Panc1 (cell line): ENCODE measurements at regions not wholly inside any gene's neighbourhood (a gene's known extent, or its start where the extent isn't known, plus 50 kb on each side); places are given as distances from the start of the nearest gene placed in this dataset.

ENCODE experiments used
- POLR2AphosphoS5 ChIP-seq: IDR thresholded peaks from 2 replicates; pipeline ENCODE4 v1.6.1; 2012; ENCODE audit warnings: mild to moderate bottlenecking, low read depth, low read length, moderate library complexity
- TCF7L2 ChIP-seq: IDR thresholded peaks from 2 replicates; pipeline ENCODE4 v1.6.1; 2011; ENCODE audit warnings: mild to moderate bottlenecking, low read depth, low read length, inconsistent platforms
- TF ChIP-seq, protein P1 (sequence below): fragments of 450-650 bp; IDR thresholded peaks from 2 replicates; pipeline ENCODE4 v1.5.1; 2017; ENCODE audit warnings: mild to moderate bottlenecking
- TF ChIP-seq, protein P2 (sequence below), 2 experiments: IDR thresholded peaks; 2 replicates each; pipeline ENCODE4 v1.6.1; 2011 to 2012; ENCODE audit warnings: low read depth in 2 of 2, control low read depth in 1 of 2, low read length in 1 of 2, mild to moderate bottlenecking in 1 of 2, moderate library complexity in 1 of 2; ENCODE audit not compliant: insufficient read depth in 1 of 2

GRCh38 chr3:156051651-156052050, 68.7 kb upstream of the KCNAB1 start:
- TF ChIP-seq, protein P1, sequence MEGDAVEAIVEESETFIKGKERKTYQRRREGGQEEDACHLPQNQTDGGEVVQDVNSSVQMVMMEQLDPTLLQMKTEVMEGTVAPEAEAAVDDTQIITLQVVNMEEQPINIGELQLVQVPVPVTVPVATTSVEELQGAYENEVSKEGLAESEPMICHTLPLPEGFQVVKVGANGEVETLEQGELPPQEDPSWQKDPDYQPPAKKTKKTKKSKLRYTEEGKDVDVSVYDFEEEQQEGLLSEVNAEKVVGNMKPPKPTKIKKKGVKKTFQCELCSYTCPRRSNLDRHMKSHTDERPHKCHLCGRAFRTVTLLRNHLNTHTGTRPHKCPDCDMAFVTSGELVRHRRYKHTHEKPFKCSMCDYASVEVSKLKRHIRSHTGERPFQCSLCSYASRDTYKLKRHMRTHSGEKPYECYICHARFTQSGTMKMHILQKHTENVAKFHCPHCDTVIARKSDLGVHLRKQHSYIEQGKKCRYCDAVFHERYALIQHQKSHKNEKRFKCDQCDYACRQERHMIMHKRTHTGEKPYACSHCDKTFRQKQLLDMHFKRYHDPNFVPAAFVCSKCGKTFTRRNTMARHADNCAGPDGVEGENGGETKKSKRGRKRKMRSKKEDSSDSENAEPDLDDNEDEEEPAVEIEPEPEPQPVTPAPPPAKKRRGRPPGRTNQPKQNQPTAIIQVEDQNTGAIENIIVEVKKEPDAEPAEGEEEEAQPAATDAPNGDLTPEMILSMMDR = no peak
- TF ChIP-seq TCF7L2 = no peak
- TF ChIP-seq, protein P2, sequence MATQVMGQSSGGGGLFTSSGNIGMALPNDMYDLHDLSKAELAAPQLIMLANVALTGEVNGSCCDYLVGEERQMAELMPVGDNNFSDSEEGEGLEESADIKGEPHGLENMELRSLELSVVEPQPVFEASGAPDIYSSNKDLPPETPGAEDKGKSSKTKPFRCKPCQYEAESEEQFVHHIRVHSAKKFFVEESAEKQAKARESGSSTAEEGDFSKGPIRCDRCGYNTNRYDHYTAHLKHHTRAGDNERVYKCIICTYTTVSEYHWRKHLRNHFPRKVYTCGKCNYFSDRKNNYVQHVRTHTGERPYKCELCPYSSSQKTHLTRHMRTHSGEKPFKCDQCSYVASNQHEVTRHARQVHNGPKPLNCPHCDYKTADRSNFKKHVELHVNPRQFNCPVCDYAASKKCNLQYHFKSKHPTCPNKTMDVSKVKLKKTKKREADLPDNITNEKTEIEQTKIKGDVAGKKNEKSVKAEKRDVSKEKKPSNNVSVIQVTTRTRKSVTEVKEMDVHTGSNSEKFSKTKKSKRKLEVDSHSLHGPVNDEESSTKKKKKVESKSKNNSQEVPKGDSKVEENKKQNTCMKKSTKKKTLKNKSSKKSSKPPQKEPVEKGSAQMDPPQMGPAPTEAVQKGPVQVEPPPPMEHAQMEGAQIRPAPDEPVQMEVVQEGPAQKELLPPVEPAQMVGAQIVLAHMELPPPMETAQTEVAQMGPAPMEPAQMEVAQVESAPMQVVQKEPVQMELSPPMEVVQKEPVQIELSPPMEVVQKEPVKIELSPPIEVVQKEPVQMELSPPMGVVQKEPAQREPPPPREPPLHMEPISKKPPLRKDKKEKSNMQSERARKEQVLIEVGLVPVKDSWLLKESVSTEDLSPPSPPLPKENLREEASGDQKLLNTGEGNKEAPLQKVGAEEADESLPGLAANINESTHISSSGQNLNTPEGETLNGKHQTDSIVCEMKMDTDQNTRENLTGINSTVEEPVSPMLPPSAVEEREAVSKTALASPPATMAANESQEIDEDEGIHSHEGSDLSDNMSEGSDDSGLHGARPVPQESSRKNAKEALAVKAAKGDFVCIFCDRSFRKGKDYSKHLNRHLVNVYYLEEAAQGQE (IDR thresholded peaks at IDR 0.05; ENCODE audit: insufficient read depth in 1 of 2, low read depth in 2 of 2, low read length in 1 of 2) = no peak
- no peak for TF ChIP-seq POLR2AphosphoS5
